Activated B cell treated with CpG ODN at 0.5 μM for 24 hours (primary cell): ENCODE measurements at regions not wholly inside any gene's neighbourhood (a gene's known extent, or its start where the extent isn't known, plus 50 kb on each side); places are given as distances from the start of the nearest gene placed in this dataset.

Experiments
- ATAC-seq: fragments of 200-7000 bp; cut with Tn5 transposase; one replicate; pipeline ENCODE4 v1.10.0; 2021; ENCODE audit warnings: low read depth, mild to moderate bottlenecking, moderate library complexity
- CTCF ChIA-PET: fragments of 350-600 bp; sonication (Branson Sonifier 250); formaldehyde crosslinking; loops from one replicate; lab custom pipeline; 2021; ENCODE audit warnings: antibody characterized with exemption; lab: Charles Lee
- POLR2A ChIA-PET: fragments of 350-600 bp; sonication (Branson Sonifier 250); formaldehyde crosslinking; loops from one replicate; lab custom pipeline; 2021; ENCODE audit warnings: antibody characterized with exemption; lab: Charles Lee
- DNase-seq: peaks from one replicate; pipeline ENCODE4 v3.0.0; 2022
- H3K27ac Mint-ChIP-seq: one replicate; pipeline ENCODE4 v1.8.0; 2020; ENCODE audit warnings: mixed read lengths
- H3K27me3 Mint-ChIP-seq: one replicate; pipeline ENCODE4 v1.8.0; 2021; ENCODE audit warnings: mixed read lengths
- H3K36me3 Mint-ChIP-seq: one replicate; pipeline ENCODE4 v1.8.0; 2021; ENCODE audit warnings: low read depth, mixed read lengths
- H3K4me1 Mint-ChIP-seq: one replicate; pipeline ENCODE4 v1.8.0; 2021; ENCODE audit warnings: mixed read lengths
- H3K4me3 Mint-ChIP-seq: one replicate; pipeline ENCODE4 v1.8.0; 2020; ENCODE audit warnings: mild to moderate bottlenecking, mixed read lengths
- H3K9me3 Mint-ChIP-seq: one replicate; pipeline ENCODE4 v1.8.0; 2020; ENCODE audit warnings: mixed read lengths
- intact Hi-C: fragments of 100-400 bp; cut with micrococcal nuclease; formaldehyde crosslinking; loops from one replicate; pipeline ENCODE4 v1.15.1; 2024
- TF ChIP-seq, protein P1 (sequence below): fragments of 200-600 bp; IDR thresholded peaks from one replicate; pipeline ENCODE4 v1.8.0; 2022; ENCODE audit warnings: antibody characterized with exemption, mild to moderate bottlenecking

DNA sequence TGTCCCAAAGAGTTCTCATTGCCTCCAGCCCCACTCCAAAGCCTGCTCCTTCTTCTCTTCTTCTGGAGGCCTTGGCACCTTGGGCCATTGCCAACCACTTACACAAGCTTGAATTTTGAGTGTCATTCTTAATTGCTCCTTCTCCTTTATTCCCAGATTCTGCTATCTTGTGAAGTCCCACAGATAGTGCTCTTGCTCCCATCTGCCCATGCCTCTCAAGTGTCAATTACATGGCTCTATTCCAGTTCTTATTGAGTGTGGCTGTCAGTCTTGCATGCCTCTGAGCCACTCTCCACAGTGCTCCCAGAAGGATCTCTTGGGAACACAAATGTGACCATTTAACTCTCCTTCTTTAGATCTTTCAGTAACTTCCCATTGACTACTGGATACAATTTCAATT lies 117.3 kb upstream of the SFRP2 start:
- POLR2A ChIA-PET: no interaction called here
- Mint-ChIP-seq H3K4me3 (no peak overlapping the region), H3K9me3 (no peaks in the 10 kb centered on the region), H3K27me3 (no peaks in the 10 kb centered on the region), H3K36me3 (no peaks in the 10 kb centered on the region), H3K4me1 (no peaks in the 10 kb centered on the region), H3K27ac (no peak overlapping the region)
- DNase-seq: no peak
- CTCF ChIA-PET: no interaction called here
- TF ChIP-seq, protein P1, sequence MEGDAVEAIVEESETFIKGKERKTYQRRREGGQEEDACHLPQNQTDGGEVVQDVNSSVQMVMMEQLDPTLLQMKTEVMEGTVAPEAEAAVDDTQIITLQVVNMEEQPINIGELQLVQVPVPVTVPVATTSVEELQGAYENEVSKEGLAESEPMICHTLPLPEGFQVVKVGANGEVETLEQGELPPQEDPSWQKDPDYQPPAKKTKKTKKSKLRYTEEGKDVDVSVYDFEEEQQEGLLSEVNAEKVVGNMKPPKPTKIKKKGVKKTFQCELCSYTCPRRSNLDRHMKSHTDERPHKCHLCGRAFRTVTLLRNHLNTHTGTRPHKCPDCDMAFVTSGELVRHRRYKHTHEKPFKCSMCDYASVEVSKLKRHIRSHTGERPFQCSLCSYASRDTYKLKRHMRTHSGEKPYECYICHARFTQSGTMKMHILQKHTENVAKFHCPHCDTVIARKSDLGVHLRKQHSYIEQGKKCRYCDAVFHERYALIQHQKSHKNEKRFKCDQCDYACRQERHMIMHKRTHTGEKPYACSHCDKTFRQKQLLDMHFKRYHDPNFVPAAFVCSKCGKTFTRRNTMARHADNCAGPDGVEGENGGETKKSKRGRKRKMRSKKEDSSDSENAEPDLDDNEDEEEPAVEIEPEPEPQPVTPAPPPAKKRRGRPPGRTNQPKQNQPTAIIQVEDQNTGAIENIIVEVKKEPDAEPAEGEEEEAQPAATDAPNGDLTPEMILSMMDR: no peak
- ATAC-seq: no peak
- intact Hi-C loops: no loop called here

- no peaks in the 10 kb centered on the region for H3K4me1 Mint-ChIP-seq
- no peak for DNase-seq
- POLR2A ChIA-PET: no interaction called here
- no peak overlapping the region for H3K27ac Mint-ChIP-seq
- peaks cover 3% of the 10 kb centered on the region for H3K27me3 Mint-ChIP-seq
- TF ChIP-seq, protein P1: no peak
- H3K4me3 Mint-ChIP-seq: no peak overlapping the region
- H3K36me3 Mint-ChIP-seq: no peaks in the 10 kb centered on the region
- CTCF ChIA-PET: no interaction called here
- no peak for ATAC-seq
- no peaks in the 10 kb centered on the region for H3K9me3 Mint-ChIP-seq
- intact Hi-C loops: no loop called here
These were observed 116.3 kb upstream of the SFRP2 start for GRCh38 chr4:153905231-153905630.

DNA sequence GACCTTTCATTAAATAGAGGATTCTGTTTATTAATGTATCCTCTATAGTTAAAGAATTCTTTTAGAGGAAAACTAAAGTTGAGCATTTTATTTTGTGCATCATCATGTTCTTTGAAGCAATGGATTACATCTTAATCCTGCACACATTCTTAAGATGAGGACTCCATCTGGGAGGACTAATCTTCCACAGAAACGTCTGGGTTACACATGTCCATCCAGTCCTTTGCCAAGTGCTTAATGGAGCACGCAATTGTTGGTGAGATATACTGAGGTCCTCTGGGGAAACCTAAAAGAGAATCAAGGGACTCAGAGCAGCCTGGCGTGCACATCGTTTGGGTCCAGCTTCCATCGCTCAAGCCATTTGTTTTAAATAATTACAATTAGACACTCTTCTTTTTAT lies 115.1 kb upstream of the SFRP2 start:
- ATAC-seq (no peak), DNase-seq (no peak)
- CTCF ChIA-PET: no interaction called here
- POLR2A ChIA-PET: no interaction called here
- H3K27ac Mint-ChIP-seq: no peak overlapping the region
- H3K4me1 Mint-ChIP-seq: no peaks in the 10 kb centered on the region
- peaks cover 3% of the 10 kb centered on the region for H3K27me3 Mint-ChIP-seq
- no peaks in the 10 kb centered on the region for H3K36me3 Mint-ChIP-seq
- intact Hi-C loops: no loop called here
- TF ChIP-seq, protein P1: no peak
- H3K9me3 Mint-ChIP-seq: no peaks in the 10 kb centered on the region
- no peak overlapping the region for H3K4me3 Mint-ChIP-seq

- Mint-ChIP-seq H3K9me3 (no peaks in the 10 kb centered on the region), H3K27ac (no peak overlapping the region), H3K27me3 (peaks cover 12% of the 10 kb centered on the region), H3K4me1 (no peaks in the 10 kb centered on the region), H3K36me3 (no peaks in the 10 kb centered on the region), H3K4me3 (no peak overlapping the region)
- TF ChIP-seq, protein P1: no peak
- ATAC-seq (no peak), DNase-seq (no peak)
- ChIA-PET POLR2A (no interaction called here), CTCF (no interaction called here)
- intact Hi-C loops: no loop called here
These were observed 112.3 kb upstream of the SFRP2 start for GRCh38 chr4:153901220-153901619.

DNA sequence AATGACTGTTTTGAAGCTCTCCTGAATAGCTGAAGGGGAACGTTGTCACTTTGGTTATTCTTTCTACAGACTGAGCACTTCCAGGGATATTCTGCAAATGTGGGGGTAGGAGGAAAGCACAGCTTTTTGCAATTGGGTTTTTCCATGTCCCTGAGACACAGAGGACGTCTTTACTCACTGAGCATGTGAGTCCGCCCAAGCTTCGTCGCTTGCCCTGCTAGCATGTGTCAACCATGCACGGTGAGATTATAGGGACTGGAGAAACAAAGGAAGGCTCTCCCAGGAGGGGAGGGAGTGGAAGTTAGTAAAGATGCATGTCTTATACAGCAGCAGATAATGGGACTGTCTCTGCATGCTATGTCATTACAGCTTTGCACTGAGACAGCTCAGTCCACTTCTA lies 111.5 kb upstream of the SFRP2 start:
- ChIA-PET POLR2A (no interaction called here), CTCF (no interaction called here)
- Mint-ChIP-seq H3K27ac (no peak overlapping the region), H3K9me3 (no peaks in the 10 kb centered on the region), H3K4me1 (no peaks in the 10 kb centered on the region), H3K27me3 (peaks cover 12% of the 10 kb centered on the region), H3K4me3 (no peak overlapping the region), H3K36me3 (no peaks in the 10 kb centered on the region)
- intact Hi-C loops: no loop called here
- ATAC-seq (no peak), DNase-seq (no peak)
- TF ChIP-seq, protein P1: no peak
